HCT116 (cell line): ENCODE measurements at regions not wholly inside any gene's neighbourhood (a gene's known extent, or its start where the extent isn't known, plus 50 kb on each side); places are given as distances from the start of the nearest gene placed in this dataset.

Experiments used
- EGR1 ChIP-seq: IDR thresholded peaks from 2 replicates; pipeline ENCODE4 v1.6.1; 2012; ENCODE audit warnings: low read depth
- EZH2 ChIP-seq: fragments of 200-600 bp; sonication (generic); IDR thresholded peaks from 2 replicates; pipeline ENCODE4 v1.6.1; 2017; ENCODE audit warnings: antibody characterized with exemption, mixed run types
- POLR2A ChIP-seq: IDR thresholded peaks from 2 replicates; pipeline ENCODE4 v1.7.0; 2011; ENCODE audit warnings: borderline replicate concordance; ENCODE audit not compliant: insufficient read depth, insufficient read length; ENCODE audit errors: extremely low read depth
- POLR2AphosphoS5 ChIP-seq: IDR thresholded peaks from 2 replicates; pipeline ENCODE4 v1.6.1; 2011; ENCODE audit warnings: mild to moderate bottlenecking, low read depth, low read length, moderate library complexity
- SIN3A ChIP-seq: IDR thresholded peaks from 2 replicates; pipeline ENCODE4 v1.6.1; 2012; ENCODE audit warnings: low read depth
- SP1 ChIP-seq: IDR thresholded peaks from 2 replicates; pipeline ENCODE4 v1.6.1; 2012; ENCODE audit warnings: low read depth
- TF ChIP-seq, protein P1 (sequence below), 3 experiments: fragments of 200-600 bp in 1 of 3; sonication (generic) in 1 of 3; IDR thresholded peaks in 2 of 3; conservative IDR thresholded peaks in 1 of 3; 2 replicates each; pipeline ENCODE4 v1.5.1; 2012 to 2017; ENCODE audit warnings: low read depth in 2 of 3, low read length in 2 of 3, antibody characterized with exemption in 1 of 3, borderline replicate concordance in 1 of 3, control low read depth in 1 of 3, mild to moderate bottlenecking in 1 of 3, mixed read lengths in 1 of 3, mixed run types in 1 of 3, moderate library complexity in 1 of 3; ENCODE audit not compliant: insufficient read depth in 1 of 3
- TF ChIP-seq, protein P2 (sequence below): IDR thresholded peaks from 2 replicates; pipeline ENCODE4 v1.6.1; 2012; ENCODE audit warnings: low read depth
- TF ChIP-seq, protein P3 (sequence below): IDR thresholded peaks from 2 replicates; pipeline ENCODE4 v1.6.1; 2012

DNA sequence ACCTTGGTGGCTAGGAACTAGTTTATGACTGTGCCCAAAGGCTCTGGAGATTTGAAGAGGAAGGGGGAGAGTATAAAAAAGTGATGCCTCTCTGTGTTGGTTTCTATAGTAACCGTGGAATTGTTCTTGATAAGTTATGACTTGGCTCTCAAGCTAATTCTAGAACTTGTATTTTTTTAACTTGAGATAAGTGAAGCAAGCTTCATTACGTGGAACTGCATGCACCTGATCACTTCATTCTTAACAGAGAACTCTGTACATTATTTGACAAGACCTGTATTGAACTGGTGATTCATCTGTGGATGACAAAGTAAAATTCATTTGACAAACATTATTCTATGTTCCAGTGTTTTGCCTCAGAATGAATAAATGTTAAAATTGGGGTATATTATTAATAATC lies 1452.2 kb downstream of the REEP3 start:
- no peak for TF ChIP-seq POLR2AphosphoS5
- TF ChIP-seq, protein P1, sequence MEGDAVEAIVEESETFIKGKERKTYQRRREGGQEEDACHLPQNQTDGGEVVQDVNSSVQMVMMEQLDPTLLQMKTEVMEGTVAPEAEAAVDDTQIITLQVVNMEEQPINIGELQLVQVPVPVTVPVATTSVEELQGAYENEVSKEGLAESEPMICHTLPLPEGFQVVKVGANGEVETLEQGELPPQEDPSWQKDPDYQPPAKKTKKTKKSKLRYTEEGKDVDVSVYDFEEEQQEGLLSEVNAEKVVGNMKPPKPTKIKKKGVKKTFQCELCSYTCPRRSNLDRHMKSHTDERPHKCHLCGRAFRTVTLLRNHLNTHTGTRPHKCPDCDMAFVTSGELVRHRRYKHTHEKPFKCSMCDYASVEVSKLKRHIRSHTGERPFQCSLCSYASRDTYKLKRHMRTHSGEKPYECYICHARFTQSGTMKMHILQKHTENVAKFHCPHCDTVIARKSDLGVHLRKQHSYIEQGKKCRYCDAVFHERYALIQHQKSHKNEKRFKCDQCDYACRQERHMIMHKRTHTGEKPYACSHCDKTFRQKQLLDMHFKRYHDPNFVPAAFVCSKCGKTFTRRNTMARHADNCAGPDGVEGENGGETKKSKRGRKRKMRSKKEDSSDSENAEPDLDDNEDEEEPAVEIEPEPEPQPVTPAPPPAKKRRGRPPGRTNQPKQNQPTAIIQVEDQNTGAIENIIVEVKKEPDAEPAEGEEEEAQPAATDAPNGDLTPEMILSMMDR (IDR thresholded peaks at IDR 0.05 in 2 of 3, conservative IDR thresholded peaks at IDR 0.05 in 1 of 3; ENCODE audit: borderline replicate concordance in 1 of 3, insufficient read depth in 1 of 3, low read depth in 2 of 3, low read length in 2 of 3) = no peak
- no peak for TF ChIP-seq EZH2
- no peak for TF ChIP-seq POLR2A
- TF ChIP-seq, protein P2, sequence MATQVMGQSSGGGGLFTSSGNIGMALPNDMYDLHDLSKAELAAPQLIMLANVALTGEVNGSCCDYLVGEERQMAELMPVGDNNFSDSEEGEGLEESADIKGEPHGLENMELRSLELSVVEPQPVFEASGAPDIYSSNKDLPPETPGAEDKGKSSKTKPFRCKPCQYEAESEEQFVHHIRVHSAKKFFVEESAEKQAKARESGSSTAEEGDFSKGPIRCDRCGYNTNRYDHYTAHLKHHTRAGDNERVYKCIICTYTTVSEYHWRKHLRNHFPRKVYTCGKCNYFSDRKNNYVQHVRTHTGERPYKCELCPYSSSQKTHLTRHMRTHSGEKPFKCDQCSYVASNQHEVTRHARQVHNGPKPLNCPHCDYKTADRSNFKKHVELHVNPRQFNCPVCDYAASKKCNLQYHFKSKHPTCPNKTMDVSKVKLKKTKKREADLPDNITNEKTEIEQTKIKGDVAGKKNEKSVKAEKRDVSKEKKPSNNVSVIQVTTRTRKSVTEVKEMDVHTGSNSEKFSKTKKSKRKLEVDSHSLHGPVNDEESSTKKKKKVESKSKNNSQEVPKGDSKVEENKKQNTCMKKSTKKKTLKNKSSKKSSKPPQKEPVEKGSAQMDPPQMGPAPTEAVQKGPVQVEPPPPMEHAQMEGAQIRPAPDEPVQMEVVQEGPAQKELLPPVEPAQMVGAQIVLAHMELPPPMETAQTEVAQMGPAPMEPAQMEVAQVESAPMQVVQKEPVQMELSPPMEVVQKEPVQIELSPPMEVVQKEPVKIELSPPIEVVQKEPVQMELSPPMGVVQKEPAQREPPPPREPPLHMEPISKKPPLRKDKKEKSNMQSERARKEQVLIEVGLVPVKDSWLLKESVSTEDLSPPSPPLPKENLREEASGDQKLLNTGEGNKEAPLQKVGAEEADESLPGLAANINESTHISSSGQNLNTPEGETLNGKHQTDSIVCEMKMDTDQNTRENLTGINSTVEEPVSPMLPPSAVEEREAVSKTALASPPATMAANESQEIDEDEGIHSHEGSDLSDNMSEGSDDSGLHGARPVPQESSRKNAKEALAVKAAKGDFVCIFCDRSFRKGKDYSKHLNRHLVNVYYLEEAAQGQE = no peak
- no peak for TF ChIP-seq SIN3A
- TF ChIP-seq SP1 = no peak
- TF ChIP-seq, protein P3, sequence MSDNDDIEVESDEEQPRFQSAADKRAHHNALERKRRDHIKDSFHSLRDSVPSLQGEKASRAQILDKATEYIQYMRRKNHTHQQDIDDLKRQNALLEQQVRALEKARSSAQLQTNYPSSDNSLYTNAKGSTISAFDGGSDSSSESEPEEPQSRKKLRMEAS = no peak
- no peak for TF ChIP-seq EGR1
